Peyer's patch (tissue), 4 donors: ENCODE measurements at regions not wholly inside any gene's neighbourhood (a gene's known extent, or its start where the extent isn't known, plus 50 kb on each side); places are given as distances from the start of the nearest gene placed in this dataset.

ENCODE experiments used
- DNase-seq, 3 donors: peaks; one replicate each; pipeline ENCODE4 v3.0.0-alpha.2; 2017 to 2019
- H3K27ac ChIP-seq, 4 donors: fragments of 200-600 bp; sonication (generic); one replicate each; pipeline ENCODE4 v1.5.1; 2016 to 2019
- H3K27me3 ChIP-seq, 2 donors: fragments of 200-600 bp; sonication (generic); one replicate each; pipeline ENCODE4 v1.5.1; 2019
- H3K36me3 ChIP-seq, 3 donors: fragments of 200-600 bp; sonication (generic); one replicate each; pipeline ENCODE4 v1.5.1; 2016 to 2019
- H3K4me1 ChIP-seq, 4 donors: fragments of 200-600 bp; sonication (generic); one replicate each; pipeline ENCODE4 v1.5.1; 2016 to 2019
- H3K4me3 ChIP-seq, 4 donors: fragments of 200-600 bp; sonication (generic); 1 replicate in 3 of 4; 2 replicates in 1 of 4; pipeline ENCODE4 v1.5.1; 2016 to 2019; ENCODE audit warnings: mild to moderate bottlenecking in 1 of 4
- H3K9me3 ChIP-seq, 4 donors: fragments of 200-600 bp; sonication (generic); one replicate each; pipeline ENCODE4 v1.5.1; 2016 to 2019; ENCODE audit warnings: mild to moderate bottlenecking in 1 of 4
- POLR2A ChIP-seq, 2 donors: fragments of 450-650 bp; IDR thresholded peaks; one replicate each; pipeline ENCODE4 v1.5.1; 2017; ENCODE audit warnings: antibody characterized with exemption in 2 of 2, mild to moderate bottlenecking in 2 of 2, moderate library complexity in 2 of 2
- TF ChIP-seq, protein P1 (sequence below), 6 experiments: fragments of 450-650 bp in 4 of 6; fragments of 200-600 bp in 2 of 6; sonication (generic) in 1 of 6; IDR thresholded peaks; one replicate each; pipeline ENCODE4 v1.5.1; 2017 to 2019; ENCODE audit warnings: antibody characterized with exemption in 6 of 6, mild to moderate bottlenecking in 3 of 6, moderate library complexity in 1 of 6

DNA sequence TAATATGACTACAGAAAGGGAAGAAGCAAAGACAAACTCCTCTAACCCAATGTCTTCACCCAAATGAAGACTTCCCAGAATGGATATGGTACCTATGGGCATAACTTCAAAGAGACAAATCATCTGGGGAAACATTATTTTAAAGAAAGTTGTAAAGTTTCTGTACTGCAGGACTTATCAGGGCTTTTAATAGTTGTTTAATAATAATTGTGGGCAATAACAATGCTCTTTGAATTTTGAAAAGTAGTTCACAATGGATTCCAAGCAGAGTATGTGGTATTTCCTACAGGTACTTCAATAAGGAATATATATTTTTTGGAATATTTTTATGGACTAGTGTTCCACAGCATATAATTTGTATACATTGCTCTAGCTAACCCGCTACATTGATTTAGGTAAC, 503.1 kb downstream of the MCTP2 start:
- Histone ChIP-seq H3K27ac (no peak overlapping the region), H3K4me3 (no peak overlapping the region), H3K36me3 (no peaks in the 10 kb centered on the region), H3K27me3 (no peaks in the 10 kb centered on the region), H3K9me3 (no peaks in the 10 kb centered on the region), H3K4me1 (no peaks in the 10 kb centered on the region)
- TF ChIP-seq, protein P1, sequence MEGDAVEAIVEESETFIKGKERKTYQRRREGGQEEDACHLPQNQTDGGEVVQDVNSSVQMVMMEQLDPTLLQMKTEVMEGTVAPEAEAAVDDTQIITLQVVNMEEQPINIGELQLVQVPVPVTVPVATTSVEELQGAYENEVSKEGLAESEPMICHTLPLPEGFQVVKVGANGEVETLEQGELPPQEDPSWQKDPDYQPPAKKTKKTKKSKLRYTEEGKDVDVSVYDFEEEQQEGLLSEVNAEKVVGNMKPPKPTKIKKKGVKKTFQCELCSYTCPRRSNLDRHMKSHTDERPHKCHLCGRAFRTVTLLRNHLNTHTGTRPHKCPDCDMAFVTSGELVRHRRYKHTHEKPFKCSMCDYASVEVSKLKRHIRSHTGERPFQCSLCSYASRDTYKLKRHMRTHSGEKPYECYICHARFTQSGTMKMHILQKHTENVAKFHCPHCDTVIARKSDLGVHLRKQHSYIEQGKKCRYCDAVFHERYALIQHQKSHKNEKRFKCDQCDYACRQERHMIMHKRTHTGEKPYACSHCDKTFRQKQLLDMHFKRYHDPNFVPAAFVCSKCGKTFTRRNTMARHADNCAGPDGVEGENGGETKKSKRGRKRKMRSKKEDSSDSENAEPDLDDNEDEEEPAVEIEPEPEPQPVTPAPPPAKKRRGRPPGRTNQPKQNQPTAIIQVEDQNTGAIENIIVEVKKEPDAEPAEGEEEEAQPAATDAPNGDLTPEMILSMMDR (IDR thresholded peaks at IDR 0.05): no peak
- no peak for TF ChIP-seq POLR2A (IDR thresholded peaks at IDR 0.05)
- no peak for DNase-seq

DNA sequence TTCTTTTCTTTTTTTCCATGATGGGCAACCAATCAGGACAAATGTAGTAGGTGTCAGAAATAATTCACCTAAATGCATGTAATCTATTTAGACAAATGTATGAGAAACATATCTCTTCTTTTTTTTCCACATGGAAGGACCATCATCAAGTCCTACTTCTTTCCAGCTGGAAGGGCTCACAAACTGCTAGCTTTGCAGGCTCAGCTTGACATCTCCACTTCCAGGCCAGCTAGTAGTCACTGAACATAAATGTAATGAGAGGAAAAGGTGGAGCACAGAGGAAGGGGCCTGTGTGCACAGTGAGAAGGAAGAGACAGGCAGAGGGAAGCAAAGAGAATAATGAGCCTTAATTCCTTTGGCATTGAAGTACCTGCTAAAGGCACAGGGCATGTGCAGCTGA, 504.9 kb downstream of the MCTP2 start:
- H3K36me3 ChIP-seq: no peaks in the 10 kb centered on the region
- H3K4me1 ChIP-seq: no peaks in the 10 kb centered on the region
- H3K27ac ChIP-seq: no peak overlapping the region
- H3K4me3 ChIP-seq: no peak overlapping the region
- DNase-seq: no peak
- no peaks in the 10 kb centered on the region for H3K9me3 ChIP-seq
- TF ChIP-seq, protein P1 (IDR thresholded peaks at IDR 0.05): no peak
- TF ChIP-seq POLR2A (IDR thresholded peaks at IDR 0.05): no peak
- no peaks in the 10 kb centered on the region for H3K27me3 ChIP-seq

DNA sequence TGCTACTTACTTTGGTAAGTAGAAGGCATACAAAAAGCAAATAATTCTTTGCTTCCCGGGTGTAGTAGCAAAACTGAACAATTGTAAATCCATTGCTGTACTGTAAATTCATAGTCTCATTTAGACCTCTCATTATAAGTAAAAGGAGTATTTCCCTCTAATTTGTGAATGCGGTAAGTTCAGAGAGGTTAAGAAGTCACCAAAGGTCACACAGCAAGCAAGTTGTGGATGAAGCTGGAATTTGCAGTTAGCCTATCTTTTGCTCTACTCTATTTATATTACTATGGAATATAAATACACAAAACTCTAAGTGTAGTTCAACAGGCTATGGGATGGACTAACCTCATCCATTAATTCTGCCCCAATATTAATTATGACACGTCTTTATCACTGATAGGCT, 508.3 kb downstream of the MCTP2 start:
- TF ChIP-seq POLR2A (IDR thresholded peaks at IDR 0.05): no peak
- TF ChIP-seq, protein P1 (IDR thresholded peaks at IDR 0.05): no peak
- Histone ChIP-seq H3K9me3 (no peaks in the 10 kb centered on the region), H3K27ac (no peak overlapping the region), H3K36me3 (no peaks in the 10 kb centered on the region), H3K4me1 (no peaks in the 10 kb centered on the region), H3K27me3 (no peaks in the 10 kb centered on the region), H3K4me3 (no peak overlapping the region)
- no peak for DNase-seq

DNA sequence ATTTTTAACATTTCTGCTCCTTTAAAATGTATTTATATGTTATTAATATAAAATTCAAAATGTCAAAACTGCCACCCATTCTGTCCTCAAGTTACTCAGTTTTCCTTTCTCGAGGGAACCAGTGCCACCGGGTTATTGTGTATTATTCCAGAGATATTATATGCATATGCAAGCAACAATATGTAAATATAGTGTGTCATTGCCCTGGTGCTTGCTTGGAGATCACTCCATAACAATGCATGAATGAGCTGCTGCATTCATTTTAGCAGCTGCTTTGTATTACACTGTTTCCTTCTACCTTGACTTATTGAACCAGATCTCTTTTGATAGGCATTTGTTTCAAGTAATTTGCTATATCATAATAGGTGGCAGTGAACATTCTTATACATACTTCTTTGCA, 509.1 kb downstream of the MCTP2 start:
- H3K9me3 ChIP-seq: no peaks in the 10 kb centered on the region
- H3K27ac ChIP-seq: no peak overlapping the region
- TF ChIP-seq, protein P1 (IDR thresholded peaks at IDR 0.05): no peak
- no peak for TF ChIP-seq POLR2A (IDR thresholded peaks at IDR 0.05)
- no peaks in the 10 kb centered on the region for H3K27me3 ChIP-seq
- H3K36me3 ChIP-seq: no peaks in the 10 kb centered on the region
- no peak overlapping the region for H3K4me3 ChIP-seq
- no peak for DNase-seq
- no peaks in the 10 kb centered on the region for H3K4me1 ChIP-seq

DNA sequence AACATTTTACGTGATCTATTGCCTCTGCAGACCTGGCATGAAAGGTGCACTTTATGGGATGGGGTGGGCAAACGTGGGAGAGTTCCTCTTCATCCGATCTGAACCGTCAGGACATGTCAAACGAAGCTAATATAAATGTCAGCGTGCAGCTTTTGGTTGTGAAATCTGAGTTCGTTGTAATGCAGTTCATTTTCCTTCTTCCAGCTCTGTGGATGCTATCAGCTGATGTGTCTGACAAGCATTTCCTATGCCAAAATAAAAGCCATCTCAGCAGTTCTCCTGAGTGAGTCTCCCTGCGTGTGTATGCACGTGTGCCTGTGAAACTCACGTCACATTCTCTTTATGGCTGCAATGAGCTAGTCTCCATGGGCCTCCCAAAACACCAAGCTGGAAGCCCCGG, 512.3 kb downstream of the MCTP2 start:
- no peaks in the 10 kb centered on the region for H3K27me3 ChIP-seq
- no peaks in the 10 kb centered on the region for H3K9me3 ChIP-seq
- no peak overlapping the region for H3K27ac ChIP-seq
- H3K4me1 ChIP-seq: no peaks in the 10 kb centered on the region
- no peak overlapping the region for H3K4me3 ChIP-seq
- no peak for DNase-seq
- H3K36me3 ChIP-seq: no peaks in the 10 kb centered on the region
- TF ChIP-seq, protein P1 (IDR thresholded peaks at IDR 0.05): no peak

DNA sequence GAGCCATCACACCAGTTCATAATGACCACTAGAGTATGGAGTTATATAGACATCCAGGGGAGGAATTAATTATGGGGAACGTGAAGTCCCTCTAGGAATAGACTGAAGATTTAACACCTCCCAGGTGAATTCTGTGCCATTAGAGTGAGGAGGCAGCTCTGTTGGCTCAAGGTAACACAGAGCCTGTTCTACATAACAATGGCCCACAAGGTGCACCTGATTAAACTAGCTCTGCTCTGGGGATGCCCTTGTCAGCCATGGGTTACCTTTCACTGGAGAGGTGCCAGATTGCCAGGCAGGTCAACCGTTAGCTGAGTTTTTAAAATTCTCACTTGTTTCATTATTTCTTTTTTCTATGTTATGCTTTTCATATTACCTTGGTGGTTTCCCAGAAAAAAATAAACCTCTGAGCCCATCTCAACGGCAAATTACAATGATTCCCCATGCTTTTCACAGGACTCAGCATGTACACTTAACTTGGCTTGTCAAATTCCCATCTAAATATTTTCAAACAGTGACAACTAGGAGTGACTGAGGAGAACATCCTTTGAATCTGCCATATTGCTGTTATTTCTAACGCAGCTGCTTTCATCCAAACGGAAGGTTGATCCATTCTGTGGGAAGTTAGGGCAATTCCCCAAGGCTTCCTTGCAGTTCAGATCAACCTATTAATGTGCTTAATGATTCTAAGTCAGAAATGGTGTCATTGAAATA, 512.9 kb downstream of the MCTP2 start:
- TF ChIP-seq, protein P1 (IDR thresholded peaks at IDR 0.05): no peak
- no peak for TF ChIP-seq POLR2A (IDR thresholded peaks at IDR 0.05)

More for the DNA sequence above, 512.9 kb downstream of the MCTP2 start:
- H3K36me3 ChIP-seq: no peaks in the 10 kb centered on the region
- H3K9me3 ChIP-seq: no peaks in the 10 kb centered on the region
- H3K27ac ChIP-seq: no peak overlapping the region
- no peak overlapping the region for H3K4me3 ChIP-seq
- no peak for DNase-seq
- H3K27me3 ChIP-seq: no peaks in the 10 kb centered on the region
- no peaks in the 10 kb centered on the region for H3K4me1 ChIP-seq
